ENCODE measurements at regions not wholly inside any gene's neighbourhood (a gene's known extent, or its start where the extent isn't known, plus 50 kb on each side); places are given as distances from the start of the nearest gene placed in this dataset.

DNA sequence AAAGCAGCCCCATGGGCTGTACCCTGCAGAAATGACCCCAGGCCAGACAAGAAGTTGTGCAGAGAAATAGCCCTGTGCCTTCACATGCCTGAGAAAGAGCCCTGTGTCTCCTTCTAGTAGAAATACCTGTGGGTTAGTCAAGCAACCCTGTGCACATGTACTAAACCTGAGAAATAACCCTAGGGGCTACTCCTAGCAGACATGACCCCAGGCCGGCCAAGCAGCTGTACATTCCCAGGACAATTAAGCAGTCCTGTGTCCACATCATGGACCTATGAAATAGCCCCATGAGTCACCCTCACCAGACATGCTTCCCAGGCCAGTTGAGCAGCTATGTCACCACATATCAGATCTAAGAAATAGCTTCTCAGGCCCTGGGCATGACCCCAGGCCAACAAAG, 519.7 kb upstream of the CA10 start:
- ATAC-seq (ENCODE audit: low FRiP score) (no peak), DNase-seq (ENCODE audit: low spot score) (no peak)
- TF ChIP-seq, protein P1, sequence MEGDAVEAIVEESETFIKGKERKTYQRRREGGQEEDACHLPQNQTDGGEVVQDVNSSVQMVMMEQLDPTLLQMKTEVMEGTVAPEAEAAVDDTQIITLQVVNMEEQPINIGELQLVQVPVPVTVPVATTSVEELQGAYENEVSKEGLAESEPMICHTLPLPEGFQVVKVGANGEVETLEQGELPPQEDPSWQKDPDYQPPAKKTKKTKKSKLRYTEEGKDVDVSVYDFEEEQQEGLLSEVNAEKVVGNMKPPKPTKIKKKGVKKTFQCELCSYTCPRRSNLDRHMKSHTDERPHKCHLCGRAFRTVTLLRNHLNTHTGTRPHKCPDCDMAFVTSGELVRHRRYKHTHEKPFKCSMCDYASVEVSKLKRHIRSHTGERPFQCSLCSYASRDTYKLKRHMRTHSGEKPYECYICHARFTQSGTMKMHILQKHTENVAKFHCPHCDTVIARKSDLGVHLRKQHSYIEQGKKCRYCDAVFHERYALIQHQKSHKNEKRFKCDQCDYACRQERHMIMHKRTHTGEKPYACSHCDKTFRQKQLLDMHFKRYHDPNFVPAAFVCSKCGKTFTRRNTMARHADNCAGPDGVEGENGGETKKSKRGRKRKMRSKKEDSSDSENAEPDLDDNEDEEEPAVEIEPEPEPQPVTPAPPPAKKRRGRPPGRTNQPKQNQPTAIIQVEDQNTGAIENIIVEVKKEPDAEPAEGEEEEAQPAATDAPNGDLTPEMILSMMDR (IDR thresholded peaks at IDR 0.05) = no peak

DNA sequence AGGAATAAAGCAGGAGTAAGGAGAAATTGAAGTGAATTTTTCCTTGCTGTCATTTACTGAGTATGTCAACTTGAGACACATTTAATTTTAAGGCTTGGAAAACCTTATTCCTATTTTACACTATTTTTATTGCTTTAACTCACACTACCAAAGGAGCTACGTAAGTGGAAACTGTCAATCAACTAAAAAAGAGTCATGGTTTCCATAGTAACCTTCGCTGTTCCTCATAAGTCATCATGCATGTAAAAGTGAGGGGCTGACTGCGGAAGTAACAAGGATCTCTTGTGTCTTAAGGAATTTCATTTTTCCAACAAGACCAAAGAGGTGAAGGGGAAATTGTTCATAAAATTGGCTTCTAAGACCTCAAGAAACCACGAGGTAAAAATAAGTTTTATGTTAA, 516.2 kb upstream of the CA10 start:
- TF ChIP-seq, protein P1 (IDR thresholded peaks at IDR 0.05) = no peak
- ATAC-seq (ENCODE audit: low FRiP score) (no peak), DNase-seq (ENCODE audit: low spot score) (no peak)

DNA sequence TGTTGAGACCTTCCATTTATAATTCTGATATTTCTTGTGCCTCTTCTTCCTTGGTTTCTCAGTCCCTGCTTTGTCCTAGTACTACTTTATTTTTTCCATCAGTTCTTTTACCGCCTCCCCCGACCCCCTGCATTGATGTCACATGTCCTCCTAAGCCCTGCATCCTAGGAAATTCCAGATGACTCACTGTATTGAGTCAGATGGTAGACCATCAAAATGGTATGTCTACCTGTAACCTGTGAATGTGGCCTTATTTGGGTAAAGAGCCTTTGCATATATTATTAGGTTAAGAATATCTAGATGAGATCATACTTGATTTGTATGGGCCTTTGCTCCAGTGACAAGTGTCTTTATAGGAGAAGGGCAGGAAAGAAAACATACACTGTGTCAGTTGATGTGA, 515.3 kb upstream of the CA10 start:
- DNase-seq (ENCODE audit: low spot score) (no peak), ATAC-seq (ENCODE audit: low FRiP score) (no peak)
- TF ChIP-seq, protein P1 (IDR thresholded peaks at IDR 0.05) = no peak

DNA sequence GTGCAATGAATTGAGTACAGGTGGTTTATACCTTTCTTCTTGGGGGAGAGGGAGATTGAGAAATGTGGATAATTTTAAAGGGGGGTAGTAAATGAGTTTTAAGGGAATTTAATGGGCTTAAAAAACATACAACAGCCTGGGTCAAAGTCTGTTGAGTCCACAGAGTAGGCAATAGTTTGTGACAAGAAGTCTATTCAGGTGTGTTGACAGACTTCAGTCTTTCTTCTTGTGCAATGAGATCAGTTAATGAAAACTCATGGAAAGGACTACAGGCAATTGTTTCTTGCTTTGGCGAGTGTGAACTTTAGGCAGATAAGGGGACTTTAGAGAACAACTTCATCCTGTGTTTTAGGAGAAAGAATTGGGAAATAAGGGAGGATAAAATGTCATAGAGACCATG, 507.8 kb upstream of the CA10 start:
- no peak for DNase-seq (ENCODE audit: low spot score)
- no peak for ATAC-seq (ENCODE audit: low FRiP score)
- TF ChIP-seq, protein P1 (IDR thresholded peaks at IDR 0.05) = no peak

DNA sequence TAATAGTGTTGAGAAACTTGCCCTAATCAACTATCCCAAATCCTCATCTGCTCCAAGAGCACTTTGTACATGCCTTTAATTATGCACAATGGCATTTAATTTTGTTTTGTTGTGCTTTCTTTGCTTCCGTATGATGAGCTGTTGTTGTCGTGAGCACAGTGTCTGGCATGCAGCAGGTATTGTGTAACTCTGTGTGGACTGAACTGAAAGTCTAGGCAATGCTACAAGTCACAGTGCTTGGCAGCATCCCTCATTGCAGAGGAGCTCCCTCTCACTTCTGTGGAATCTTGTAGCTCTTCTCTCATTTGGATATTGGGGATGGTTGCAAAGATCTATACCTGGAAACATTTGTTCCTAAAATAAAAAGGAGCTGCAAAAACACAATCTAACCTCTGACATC, 502.2 kb upstream of the CA10 start:
- TF ChIP-seq, protein P1 (IDR thresholded peaks at IDR 0.05) = no peak
- no peak for ATAC-seq (ENCODE audit: low FRiP score)
- DNase-seq (ENCODE audit: low spot score) = no peak

DNA sequence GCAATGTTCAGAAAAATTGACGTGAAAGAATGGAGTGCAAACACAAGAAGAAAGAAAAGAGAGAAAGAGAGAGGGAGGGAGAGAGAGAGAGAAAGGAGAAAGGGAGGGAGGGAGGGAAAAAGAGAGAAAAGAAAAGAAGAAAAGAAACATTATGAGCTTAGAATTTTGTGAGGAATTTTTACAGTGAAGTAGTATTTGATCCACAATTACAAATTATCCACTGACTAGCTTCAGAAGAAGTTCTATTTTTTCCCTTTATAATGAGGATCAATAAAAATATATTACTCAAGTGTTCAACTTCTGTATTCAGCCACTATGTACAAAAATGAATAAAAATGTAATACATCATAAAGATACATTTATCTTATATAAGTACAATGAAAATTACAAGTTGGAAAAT, 494.5 kb upstream of the CA10 start:
- ATAC-seq (ENCODE audit: low FRiP score) (no peak), DNase-seq (ENCODE audit: low spot score) (no peak)
- TF ChIP-seq, protein P1 (IDR thresholded peaks at IDR 0.05) = no peak

DNA sequence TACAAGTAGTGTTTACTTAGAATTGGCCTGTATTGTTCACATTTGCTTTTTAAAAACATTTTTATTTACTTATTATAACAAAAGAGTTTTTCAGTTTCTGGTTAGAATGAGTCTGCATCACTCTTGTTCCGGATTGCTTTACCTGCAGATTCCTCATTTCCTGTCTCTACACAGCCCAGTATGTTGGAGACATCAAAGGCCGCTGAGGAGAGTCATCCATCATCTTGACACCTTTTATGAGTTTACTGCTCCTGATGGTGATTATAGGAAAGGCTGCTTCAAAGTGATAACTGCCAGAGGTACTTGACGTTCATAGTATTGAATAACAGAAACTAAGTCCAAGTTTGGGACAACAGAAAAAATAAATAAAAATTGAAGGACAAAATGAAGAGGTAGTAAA, 490.5 kb upstream of the CA10 start:
- TF ChIP-seq, protein P1 (IDR thresholded peaks at IDR 0.05) = no peak
- no peak for ATAC-seq (ENCODE audit: low FRiP score)
- DNase-seq (ENCODE audit: low spot score) = no peak
